Lower leg skin (tissue), 4 donors: ENCODE measurements at regions not wholly inside any gene's neighbourhood (a gene's known extent, or its start where the extent isn't known, plus 50 kb on each side); places are given as distances from the start of the nearest gene placed in this dataset.
"Not testable (repeated sequence)": the region's sequence is repeated elsewhere in the genome, so short reads cannot be mapped to it uniquely, and the experiment has no call there.

ENCODE experiments used
- DNase-seq, 2 donors: peaks; one replicate each; pipeline ENCODE4 v3.0.0-alpha.2; 2019; ENCODE audit warnings: low spot score in 2 of 2
- H3K4me3 ChIP-seq: fragments of 200-600 bp; sonication (generic); 2 replicates; pipeline ENCODE4 v1.5.1; 2017; ENCODE audit warnings: mild to moderate bottlenecking, low read depth; ENCODE audit not compliant: poor library complexity, severe bottlenecking
- CTCF ChIP-seq, 3 donors: fragments of 450-650 bp; IDR thresholded peaks; one replicate each; pipeline ENCODE4 v1.5.1; 2016; ENCODE audit warnings: antibody characterized with exemption in 3 of 3, mild to moderate bottlenecking in 3 of 3, moderate library complexity in 2 of 3
- POLR2A ChIP-seq, 2 donors: fragments of 450-650 bp; IDR thresholded peaks; one replicate each; pipeline ENCODE4 v1.6.1; 2016 to 2017; ENCODE audit warnings: antibody characterized with exemption in 2 of 2, mild to moderate bottlenecking in 1 of 2, moderate library complexity in 1 of 2
- WGBS, 2 donors: methylation state at CpG; one replicate each; pipeline ENCODE4 v1.1.5; 2018; 5-methylcytosine and 5-hydroxymethylcytosine counted together
- intact Hi-C: fragments of 100-400 bp; cut with DNase I; formaldehyde crosslinking; loops from one replicate; pipeline ENCODE4 v1.15.0; 2023; ENCODE audit warnings: low total_unique reads

- H3K4me3 ChIP-seq = no peak overlapping the region
- TF ChIP-seq CTCF (IDR thresholded peaks at IDR 0.05) (no peak), POLR2A (IDR thresholded peaks at IDR 0.05) (no peak)
- intact Hi-C loops = no loop called here
- 55 to 75% methylated on average over 3 of the region's 3 CpGs for WGBS, 2 donors
- DNase-seq = no peak
These were observed 363.3 kb downstream of the TYW1 start for GRCh38 chr7:67359900-67360299.

DNA sequence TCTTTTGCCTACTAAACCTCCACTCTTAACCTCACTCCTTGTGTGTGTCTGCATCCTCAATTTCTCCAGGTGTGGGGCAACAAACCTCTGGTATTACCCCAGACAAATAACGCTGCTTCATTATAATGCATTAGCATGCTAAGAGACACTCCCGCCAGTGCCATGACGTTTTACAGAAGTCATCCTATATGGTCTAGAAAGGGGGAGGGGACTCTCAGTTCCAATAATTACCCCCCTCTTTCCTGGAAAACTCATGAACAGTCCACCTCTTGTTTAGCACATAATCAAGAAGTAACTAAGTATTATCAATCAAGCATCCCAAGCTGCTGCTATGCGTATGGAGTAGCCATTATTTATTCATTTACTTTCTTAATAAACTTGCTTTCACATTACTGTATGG, 364.5 kb downstream of the TYW1 start:
- TF ChIP-seq CTCF (IDR thresholded peaks at IDR 0.05) (no peak), POLR2A (IDR thresholded peaks at IDR 0.05) (no peak)
- intact Hi-C loops = no loop called here
- DNase-seq = no peak
- WGBS, 2 donors = 83 to 87% methylated on average over 4 of the region's 4 CpGs
- H3K4me3 ChIP-seq = no peak overlapping the region

DNA sequence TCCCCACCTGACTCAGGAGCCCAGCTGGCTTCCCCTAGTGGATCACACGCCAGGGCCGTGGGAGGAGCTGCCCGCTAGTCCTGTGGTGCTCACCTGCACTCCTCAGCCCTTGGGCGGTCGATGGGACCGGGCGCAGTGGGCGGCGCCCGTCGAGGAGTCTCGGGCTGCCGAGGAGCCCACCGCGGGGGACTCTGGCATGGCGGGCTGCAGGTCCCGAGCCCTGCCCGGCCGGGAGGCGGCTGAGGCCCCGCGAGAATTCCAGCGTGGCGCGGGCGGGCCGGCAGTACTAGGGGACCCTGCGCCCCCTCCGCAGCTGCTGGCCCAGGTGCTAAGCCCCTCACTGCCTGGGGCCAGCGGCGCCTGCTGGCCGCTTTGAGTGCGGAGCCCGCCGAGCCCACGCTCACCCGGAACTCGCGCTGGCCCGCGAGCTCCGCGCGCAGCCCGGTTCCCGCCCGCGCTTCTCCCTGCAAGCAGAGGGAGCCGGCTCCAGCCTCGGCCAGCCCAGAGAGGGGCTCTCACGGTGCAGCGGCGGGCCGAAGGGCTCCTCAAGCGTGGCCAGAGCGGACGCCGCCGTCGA, 367.9 kb downstream of the TYW1 start:
- TF ChIP-seq POLR2A (IDR thresholded peaks at IDR 0.05) = no peak
- intact Hi-C loops = no loop called here
- H3K4me3 ChIP-seq = no peak overlapping the region
- DNase-seq = no peak
- 68 to 86% methylated on average over 9 to 56 of the region's 60 CpGs for WGBS, 2 donors

DNA sequence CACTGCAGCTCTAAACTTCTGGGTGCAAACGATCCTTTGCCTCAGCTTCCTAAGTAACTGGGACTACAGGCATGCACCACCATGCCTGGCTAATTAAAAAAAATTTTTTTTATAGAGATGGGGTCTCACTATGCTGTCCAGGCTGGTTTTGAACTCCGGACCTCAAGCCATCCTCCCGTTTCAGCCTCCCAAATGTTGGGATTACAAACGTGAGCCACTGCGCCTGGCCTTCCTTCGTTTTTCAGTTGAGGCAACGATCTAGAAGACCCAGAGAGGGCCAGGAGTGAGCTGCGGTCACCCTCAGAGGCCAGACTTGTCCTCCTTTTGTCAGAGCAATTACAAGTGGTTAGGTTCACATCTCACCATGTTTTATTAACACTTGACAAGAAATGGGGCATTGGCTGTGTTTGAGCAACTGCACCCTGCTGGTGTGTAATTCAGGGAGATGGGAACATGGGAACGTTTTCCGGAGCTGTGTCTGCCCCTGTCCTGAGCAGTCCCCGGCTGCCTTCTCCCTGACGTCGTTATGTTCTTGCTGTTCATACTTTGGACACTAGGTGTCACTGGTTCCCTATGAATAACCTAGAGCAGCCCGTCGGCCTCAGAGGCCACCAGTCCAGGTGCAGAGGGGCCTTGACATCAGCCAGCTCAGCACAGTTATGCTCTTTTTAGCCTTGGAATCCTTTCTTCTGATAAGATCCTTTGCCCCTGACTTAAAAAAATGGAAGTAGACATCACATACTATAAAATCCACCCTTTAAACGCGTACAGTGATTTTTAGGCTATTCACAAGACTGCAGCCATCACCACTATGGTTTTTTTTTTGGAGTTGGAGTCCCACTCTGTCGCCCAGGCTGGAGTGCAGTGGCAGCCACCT, 375.0 kb downstream of the TYW1 start:
- no peak for TF ChIP-seq POLR2A (IDR thresholded peaks at IDR 0.05)
- TF ChIP-seq CTCF (IDR thresholded peaks at IDR 0.05) = peak in 1 of 3 donors; percentile 8
- WGBS, 2 donors = 37 to 38% methylated on average over 18 of the region's 18 CpGs
- intact Hi-C loops = no loop called here

GRCh38 chr7:67373389-67373788, 376.8 kb downstream of the TYW1 start:
- H3K4me3 ChIP-seq, DNase-seq, intact Hi-C loops: not testable (repeated sequence)
- WGBS, 2 donors = 60 to 63% methylated on average over 3 of the region's 3 CpGs

More for the DNA sequence above, 375.0 kb downstream of the TYW1 start:
- peak in 1 of 2 donors; percentile 50 for DNase-seq
- H3K4me3 ChIP-seq = no peak overlapping the region

DNA sequence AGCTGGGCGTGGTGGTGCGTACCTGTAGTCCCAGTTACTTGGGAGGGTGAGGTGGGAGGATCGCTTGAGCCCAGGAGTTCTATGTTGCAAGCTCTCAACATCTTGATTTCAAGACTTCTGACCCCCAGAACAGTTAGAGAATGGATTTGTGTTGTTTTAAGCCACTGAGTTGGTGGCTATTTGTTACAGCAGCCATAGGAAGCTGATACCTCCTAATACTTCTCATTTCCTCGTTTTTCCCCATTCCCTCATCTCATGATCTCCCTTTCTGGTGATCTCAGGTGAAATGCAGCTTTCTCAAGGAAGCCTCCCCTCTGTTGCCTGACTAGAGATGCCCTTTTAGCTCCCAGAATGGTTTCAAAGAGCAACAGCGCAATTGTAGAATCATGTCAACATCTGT, 378.8 kb downstream of the TYW1 start:
- DNase-seq = no peak
- no peak overlapping the region for H3K4me3 ChIP-seq
- intact Hi-C loops = no loop called here
- 86 to 92% methylated on average over 5 of the region's 5 CpGs for WGBS, 2 donors
- TF ChIP-seq CTCF (IDR thresholded peaks at IDR 0.05) = no peak
- TF ChIP-seq POLR2A (IDR thresholded peaks at IDR 0.05) = no peak
